Putamen (tissue), 1 donor: ENCODE measurements at regions not wholly inside any gene's neighbourhood (a gene's known extent, or its start where the extent isn't known, plus 50 kb on each side); places are given as distances from the start of the nearest gene placed in this dataset.

Source experiments
- DNase-seq: peaks from one replicate; pipeline ENCODE4 v3.0.0-alpha.2; 2016; ENCODE audit warnings: low spot score

DNA sequence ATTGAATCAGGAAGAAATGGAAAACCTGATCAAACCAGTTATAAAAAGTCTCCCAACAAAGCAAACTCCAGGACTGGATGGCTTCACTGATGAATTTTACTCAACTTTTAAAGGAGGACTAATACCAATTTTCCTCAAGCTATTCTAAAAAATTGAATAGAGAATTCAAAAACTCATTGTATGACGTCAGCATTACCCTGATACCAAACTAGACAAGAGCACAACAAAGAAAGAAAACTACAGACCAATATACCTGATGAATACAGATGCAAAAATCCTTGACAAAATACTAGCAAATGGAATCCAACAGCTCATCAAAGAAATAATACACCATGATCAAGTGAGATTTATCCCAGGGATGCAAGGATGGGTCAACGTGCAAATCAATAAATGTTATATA is 172.9 kb downstream of the FNDC1 start:
- no peak for DNase-seq

DNA sequence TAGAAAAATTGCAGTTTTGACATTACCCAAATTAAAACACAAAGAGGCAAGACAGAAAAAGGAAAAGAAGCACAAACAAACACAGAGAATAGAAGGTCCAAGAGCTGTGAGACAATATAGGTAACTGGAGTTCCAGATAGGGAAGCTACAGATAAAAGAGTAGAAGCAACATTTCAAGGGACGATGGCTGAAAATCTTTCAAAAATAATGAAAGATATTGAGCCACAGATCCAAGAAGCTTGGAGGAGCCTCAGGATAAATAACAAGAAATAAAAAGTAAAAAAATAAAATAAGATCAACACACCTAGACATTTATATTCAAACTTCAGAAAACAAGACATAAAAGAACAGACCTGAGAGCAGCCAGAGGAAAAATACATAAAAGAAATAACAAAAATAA is 164.9 kb downstream of the FNDC1 start:
- no peak for DNase-seq

DNA sequence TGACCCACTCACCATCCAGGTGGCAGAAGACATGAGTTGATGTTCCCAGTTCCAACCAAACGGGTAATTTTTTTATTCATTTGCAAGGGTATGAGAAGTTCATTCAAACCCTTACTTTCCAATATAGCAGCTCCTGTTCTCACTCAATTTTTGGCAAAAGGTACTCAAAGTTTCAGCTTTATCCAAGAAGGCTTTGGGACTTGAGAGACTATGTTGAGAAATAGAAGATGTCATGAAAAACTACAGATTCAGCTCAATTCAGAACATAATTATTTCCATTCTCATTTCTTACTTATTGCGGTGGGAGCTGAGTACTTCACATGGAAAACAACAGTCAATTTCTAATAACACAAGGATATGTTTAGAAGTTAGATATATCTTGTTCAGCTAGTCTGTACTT is 162.3 kb downstream of the FNDC1 start:
- DNase-seq: no peak

DNA sequence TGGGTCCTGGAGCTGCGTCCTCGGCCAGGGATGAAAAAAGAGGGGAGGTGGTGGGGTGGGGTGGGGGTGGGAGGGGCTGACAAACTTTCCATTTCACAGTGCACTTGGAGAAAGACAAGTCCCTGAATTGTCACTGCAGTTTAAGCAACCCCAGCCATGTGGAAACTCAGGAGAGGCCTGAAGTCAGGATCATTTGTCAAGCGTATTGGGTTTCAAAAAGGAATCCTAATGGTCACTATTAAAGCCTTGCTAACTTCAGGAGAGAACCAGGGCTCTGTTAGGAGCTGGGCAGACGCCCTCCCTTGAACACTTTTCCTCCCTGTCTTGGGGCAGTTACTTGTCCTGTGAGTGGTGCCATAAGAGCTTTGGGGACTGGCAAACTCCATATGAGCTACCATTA is 159.9 kb downstream of the FNDC1 start:
- no peak for DNase-seq

DNA sequence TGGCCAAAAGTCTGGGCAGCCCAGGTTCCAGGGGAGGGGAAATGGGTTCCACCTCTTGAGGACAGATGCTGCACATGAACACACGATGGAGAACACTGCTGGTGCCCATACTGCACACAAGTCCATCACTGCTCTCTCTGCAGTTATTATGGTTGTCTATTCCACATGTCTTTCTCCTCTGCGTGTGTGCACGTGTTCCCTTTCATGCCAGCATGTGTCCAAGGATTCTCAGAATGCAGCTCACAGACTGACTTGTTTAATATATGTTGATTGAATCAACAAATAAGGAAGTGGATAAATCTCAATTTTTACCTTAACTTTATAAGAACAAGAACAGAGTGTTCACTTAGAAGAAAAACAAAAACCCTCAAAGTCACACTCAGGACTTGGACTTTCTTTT is 158.9 kb downstream of the FNDC1 start:
- DNase-seq: no peak

DNA sequence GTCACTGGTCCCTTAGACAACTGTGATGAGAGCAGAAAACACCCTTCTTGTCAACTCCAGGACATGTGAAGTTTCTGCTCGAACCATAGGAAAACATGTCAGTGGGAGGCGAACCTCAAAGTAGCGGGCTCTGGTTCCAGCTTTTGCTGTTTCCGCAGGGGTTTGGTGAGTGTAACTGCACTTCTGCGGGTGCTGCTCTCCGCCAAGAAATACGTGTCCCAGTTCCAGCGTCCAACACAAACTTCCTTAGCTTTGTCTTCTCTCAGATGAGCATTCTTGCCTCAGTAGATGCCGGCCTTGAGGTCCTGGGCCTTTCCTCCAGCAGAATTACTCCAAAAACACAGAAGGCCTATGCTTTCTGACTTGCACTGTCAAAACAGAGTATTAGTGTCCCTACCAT is 156.3 kb downstream of the FNDC1 start:
- DNase-seq: no peak

DNA sequence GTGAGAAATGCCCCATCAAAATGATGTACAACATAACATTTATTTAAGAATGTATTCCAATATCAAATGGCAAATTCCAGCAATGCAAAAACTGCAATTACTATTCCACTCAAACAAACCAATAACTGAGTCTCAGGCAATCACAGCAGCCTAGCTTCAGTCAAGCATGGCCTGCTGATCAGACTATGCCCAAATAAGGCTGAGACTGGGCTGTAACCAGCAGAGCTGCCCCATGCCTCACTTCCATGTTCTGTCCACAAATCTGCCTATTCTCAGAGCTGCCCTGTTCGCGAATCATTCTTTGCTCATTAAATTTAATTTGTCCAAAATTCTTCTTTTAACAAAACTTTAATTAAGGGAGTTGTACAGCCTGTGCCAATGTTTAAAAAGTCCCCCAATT is 155.4 kb downstream of the FNDC1 start:
- DNase-seq: no peak
